Stimulated activated CD8-positive, alpha-beta memory T cell treated with anti-CD3 and anti-CD28 coated beads, Interleukin-2, amount 100 ng/mL, for 1 hour (primary cell): ENCODE measurements at regions not wholly inside any gene's neighbourhood (a gene's known extent, or its start where the extent isn't known, plus 50 kb on each side); places are given as distances from the start of the nearest gene placed in this dataset.

Experiments used
- DNase-seq, 2 donors: peaks; one replicate each; pipeline ENCODE4 v3.0.0-alpha.2; 2020; ENCODE audit warnings: low read depth in 2 of 2

GRCh38 chr13:105608104-105608503, 927.4 kb downstream of the EFNB2 start:
- no peak for DNase-seq

DNA sequence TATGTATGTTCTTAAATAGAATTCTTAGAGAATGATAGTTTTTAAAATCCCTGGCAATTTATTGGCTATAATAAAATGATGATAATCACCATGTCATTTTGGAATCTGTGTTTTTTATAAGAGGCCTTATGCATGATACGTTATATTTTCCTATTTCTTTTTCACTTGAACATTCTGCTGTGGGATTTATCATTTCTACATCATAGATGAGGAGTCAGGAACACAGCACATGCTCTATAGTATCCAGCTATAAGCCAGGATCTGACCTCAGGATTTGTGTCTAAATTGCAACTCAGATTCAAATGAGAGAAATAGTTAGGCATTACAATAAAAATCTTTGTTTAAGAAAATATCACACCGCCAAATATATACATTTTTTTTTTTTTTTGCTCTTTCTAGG, 928.0 kb downstream of the EFNB2 start:
- no peak for DNase-seq

DNA sequence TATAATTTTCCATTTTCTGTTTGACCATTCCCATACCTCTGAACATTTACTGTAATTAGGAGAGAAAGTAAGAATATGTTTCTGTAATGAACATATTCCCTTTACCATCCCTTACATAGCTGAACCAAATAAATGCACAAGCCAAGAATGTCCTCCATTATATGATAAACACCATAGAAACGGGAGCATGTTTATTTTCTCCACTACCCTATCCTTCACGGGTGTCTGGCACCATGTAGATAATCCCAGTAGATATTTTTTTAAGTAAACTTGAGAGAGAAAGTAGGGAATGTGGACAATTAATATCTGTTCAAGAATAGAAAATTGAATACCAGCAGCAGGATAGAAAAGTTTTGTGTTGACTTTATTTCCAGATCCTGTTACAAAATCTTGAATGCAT, 928.4 kb downstream of the EFNB2 start:
- no peak for DNase-seq

DNA sequence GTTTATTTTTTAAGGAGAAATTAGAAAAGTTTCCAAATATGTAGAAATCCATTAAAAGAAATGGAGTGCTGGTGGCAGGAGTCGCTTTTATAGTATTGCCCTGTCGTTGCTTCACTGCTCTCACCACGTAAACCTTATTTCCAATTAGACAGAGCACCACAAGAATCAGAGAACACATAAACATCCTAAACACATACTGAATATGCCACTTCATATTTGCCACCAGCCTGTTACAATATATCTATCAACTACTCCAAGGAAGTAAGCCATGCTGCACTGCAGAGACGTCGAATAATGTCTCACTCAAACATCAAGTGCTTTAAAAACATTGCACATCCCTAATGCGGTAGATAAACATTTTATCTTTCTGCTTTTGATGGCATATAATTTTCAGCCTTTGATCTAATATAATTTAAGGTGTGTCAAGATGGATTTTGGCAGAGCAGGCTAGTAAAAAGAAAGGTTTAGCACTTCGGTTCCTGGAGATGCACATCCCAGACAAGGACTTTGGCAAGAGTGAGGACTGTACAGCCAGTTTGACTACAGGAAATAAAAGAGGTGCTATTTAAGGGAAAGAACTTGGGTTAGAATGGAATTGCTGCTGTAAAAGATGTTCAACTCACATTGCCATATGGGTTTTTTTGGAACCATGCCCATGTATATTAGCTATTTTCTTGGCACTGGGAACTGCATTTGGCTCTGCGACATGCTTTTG, 932.3 kb downstream of the EFNB2 start:
- no peak for DNase-seq

GRCh38 chr13:105599477-105600037, 935.9 kb downstream of the EFNB2 start:
- DNase-seq, result no peak

GRCh38 chr13:105598529-105598928, 936.9 kb downstream of the EFNB2 start:
- no peak for DNase-seq

GRCh38 chr13:105597573-105597972, 937.9 kb downstream of the EFNB2 start:
- no peak for DNase-seq

DNA sequence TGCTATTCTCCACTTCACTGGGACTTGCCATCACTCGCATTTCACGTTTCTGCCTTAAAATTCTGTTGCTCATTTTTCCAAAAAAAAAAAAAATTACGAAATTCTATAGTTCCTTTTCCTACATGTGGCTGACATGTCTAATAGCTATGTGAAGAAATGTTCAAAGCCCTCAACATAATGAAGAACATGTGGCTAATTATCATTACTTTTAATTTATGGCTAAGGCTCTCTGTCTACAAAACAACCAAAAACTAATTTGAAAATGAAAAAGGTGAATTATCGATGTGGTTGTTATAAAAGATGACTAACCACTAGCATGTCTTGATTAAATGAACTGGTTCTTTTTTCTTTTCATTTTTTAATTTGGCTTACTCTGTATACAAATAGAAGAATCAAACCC, 940.0 kb downstream of the EFNB2 start:
- DNase-seq, result no peak

DNA sequence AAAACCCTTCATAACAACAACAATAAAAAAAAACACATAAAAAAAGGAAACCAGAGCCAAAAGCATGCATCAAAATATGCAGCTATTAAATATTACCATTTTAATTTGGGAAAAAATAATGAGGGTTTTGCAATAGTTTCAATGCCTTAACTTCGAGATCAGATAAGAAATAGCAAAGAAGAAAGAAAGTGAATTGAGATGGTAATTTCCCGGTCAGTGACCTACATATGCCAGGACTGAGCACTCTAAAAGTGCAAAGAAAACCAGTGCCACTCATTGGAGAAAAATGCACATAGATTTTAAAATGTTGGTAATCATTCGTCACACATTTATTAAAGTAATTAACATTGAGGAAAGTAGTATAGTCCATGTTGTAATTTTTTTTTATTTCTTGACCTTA, 944.2 kb downstream of the EFNB2 start:
- no peak for DNase-seq

GRCh38 chr13:105587786-105588185, 947.7 kb downstream of the EFNB2 start:
- no peak for DNase-seq

DNA sequence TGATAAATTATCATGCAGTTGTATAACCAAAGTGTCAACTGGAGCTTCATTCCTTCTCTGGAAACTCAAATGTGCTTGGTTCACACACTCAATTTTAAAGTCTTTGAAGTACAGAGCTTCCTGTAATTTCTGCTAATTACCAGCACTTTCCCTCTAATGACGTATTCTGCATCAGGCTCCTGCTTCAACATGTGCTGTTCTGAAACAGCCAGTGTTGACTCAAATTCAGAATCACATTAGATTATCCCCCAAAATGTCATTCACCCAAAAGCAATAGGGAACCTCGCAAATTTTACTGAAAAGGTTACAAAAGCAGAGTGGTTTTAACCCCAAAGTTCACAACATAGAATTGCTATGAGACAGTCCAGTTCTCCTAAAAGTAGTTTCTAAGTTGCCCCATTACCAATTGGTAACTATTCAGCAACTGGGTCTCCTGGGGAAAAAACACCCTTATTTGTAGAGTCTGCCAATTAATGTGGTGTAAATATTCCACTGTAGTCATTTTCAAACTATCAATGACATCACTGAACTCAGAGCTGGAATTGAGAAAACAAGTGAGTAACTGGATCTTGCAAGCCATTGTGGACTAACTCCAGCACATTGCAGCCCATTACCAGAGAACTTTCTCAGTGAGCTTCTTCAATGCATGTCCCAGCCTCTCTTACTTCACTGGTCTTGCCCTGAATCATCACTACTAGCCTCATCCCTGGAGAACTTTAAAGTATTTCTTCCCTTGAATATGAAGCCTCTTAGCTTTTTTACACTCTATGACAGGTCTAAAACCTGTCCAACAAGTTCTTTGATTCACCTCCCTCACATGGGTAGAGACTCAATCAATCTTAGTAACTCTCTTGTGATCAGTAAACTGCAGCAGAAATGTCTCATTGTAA, 955.4 kb downstream of the EFNB2 start:
- no peak for DNase-seq

GRCh38 chr13:105573136-105573535, 962.3 kb downstream of the EFNB2 start:
- DNase-seq, result no peak

DNA sequence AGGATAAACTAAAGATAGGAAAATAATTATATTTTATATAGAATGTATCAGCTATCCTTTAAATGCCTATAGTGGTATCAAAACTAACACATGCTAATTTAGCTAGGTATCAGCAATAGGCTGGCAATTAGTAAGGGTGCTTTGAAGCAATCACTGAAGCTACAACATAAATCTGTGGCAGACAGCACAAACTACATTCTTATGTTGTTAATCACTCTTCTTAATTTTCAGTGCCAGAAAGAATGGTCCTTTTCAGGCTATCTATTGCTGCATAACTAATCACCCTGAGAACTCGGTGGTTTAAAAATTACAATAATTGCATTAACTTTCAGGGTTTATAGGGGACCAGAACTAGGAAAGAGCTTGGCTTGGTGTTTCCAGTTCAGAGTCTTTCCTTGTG, 963.1 kb downstream of the EFNB2 start:
- DNase-seq, result no peak

- DNase-seq, result no peak
Measured at GRCh38 chr13:105569816-105570215, 965.6 kb downstream of the EFNB2 start.

DNA sequence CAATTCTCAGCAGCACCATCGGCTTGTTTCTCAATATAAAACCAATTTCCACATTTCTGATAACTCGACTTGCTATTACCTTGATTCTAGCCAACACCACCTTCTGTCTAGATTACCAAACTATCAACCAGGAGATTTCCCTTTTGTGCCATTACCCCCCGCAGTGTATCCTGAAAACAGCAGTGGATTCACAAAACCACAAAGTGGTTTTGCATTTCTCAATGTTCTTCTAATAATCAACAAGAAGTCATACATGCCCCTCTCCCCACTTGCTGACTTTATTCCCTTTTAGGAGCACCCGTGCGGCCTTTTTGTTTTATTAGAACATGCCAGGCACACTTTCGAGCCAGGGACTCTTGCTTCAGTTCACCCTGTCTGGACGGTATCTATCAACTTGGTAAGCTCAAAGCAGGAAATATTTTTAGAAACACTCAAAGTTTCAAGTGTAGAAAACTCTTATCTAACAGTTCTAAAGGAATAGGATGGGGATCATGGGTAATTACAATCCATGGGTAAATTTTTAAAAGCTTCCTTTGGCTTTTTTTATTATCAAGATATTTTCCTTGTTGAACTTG, 967.4 kb downstream of the EFNB2 start:
- DNase-seq, result no peak

GRCh38 chr13:105565136-105565727, 970.2 kb downstream of the EFNB2 start:
- no peak for DNase-seq

DNA sequence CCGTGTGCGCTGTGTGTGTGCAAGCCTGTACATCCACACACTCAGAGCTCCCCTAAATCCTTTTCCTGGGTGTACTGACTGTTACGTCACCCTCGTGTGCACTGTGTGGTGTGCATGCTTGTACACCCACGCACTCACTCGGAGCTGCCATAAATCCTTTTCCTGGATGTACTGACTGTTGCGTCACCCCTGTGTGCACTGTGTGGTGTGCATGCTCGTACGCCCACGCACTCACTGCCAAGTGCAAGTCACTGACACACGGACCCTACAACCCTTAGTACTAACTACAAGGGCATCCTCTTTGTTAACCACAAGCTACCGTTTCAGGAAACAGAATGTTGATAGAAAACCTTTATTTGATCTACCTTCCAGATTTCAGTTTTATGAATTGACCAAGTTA, 983.4 kb downstream of the EFNB2 start:
- DNase-seq, result no peak

DNA sequence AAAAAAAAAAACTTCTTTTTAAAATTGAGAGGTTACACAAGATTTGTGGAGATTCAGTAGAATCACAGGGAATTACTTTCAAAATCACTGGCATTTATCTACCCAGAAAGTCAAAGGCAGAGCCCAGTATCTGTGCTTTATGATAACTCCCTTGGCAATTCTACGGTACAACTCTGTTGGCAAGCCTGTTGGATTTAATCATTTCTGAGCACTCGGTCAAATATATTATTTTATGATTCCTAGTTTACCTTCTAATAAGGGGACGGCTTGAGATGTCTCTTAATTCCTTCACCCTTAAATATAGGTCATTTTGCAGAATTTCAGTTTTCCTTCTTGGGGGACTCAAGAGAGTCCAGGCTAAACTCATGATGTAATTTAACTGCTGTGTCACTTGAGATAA, 987.6 kb downstream of the EFNB2 start:
- no peak for DNase-seq

DNA sequence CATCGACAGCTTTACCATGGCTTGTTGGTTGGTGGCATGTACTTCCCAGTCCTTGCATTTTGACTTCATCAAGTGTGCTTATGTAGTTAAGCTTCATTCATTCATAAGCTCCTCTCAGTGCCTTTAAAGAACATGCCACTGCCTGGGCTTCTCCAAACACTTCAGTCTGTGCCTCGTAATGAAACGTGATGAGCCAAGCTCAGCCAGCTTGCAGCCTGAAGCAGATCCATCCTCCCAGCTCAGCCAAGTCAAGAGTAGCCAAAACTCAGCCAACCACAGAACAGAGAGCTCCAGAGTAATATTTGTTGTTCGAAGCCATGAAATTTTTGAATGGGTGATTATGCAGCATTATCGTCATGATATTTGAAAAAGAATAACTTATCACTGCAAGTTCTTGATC, 989.7 kb downstream of the EFNB2 start:
- DNase-seq, result no peak

- DNase-seq, result no peak
Measured at GRCh38 chr13:105543742-105544141, 991.7 kb downstream of the EFNB2 start.

- no peak for DNase-seq
Measured at GRCh38 chr13:105541565-105541964, 993.9 kb downstream of the EFNB2 start.

- no peak for DNase-seq
Measured at GRCh38 chr13:105538346-105538745, 997.1 kb downstream of the EFNB2 start.
